WTC11 (cell line): ENCODE measurements at regions not wholly inside any gene's neighbourhood (a gene's known extent, or its start where the extent isn't known, plus 50 kb on each side); places are given as distances from the start of the nearest gene placed in this dataset.

ENCODE experiments used
- ATAC-seq: fragments of 200-7000 bp; cut with Tn5 transposase; 2 replicates; pipeline ENCODE4 v1.10.0; 2021; ENCODE audit warnings: mild to moderate bottlenecking, moderate library complexity
- CTCF ChIA-PET: fragments of 300-600 bp; sonication (Branson Sonifier 250); formaldehyde crosslinking; loops from one replicate; lab custom pipeline; 2021; ENCODE audit warnings: antibody characterized with exemption; lab: Charles Lee
- POLR2A ChIA-PET: fragments of 350-600 bp; sonication (Branson Sonifier 250); formaldehyde crosslinking; loops from one replicate; lab custom pipeline; 2021; ENCODE audit warnings: antibody characterized with exemption; lab: Charles Lee
- DNase-seq: peaks from one replicate; pipeline ENCODE4 v3.0.0; 2021; ENCODE audit warnings: low spot score
- H3K27ac Mint-ChIP-seq: 2 replicates; pipeline ENCODE4 v1.8.0; 2021; ENCODE audit warnings: mixed read lengths
- H3K27me3 Mint-ChIP-seq: 2 replicates; pipeline ENCODE4 v1.8.0; 2021; ENCODE audit warnings: low read depth, mild to moderate bottlenecking, moderate library complexity, mixed read lengths
- H3K36me3 Mint-ChIP-seq: 2 replicates; pipeline ENCODE4 v1.8.0; 2021; ENCODE audit warnings: mixed read lengths
- H3K4me1 Mint-ChIP-seq: 2 replicates; pipeline ENCODE4 v1.8.0; 2022; ENCODE audit warnings: mixed read lengths
- H3K4me3 Mint-ChIP-seq: 2 replicates; pipeline ENCODE4 v1.8.0; 2021; ENCODE audit warnings: mild to moderate bottlenecking, moderate library complexity, mixed read lengths
- H3K9me3 Mint-ChIP-seq: 2 replicates; pipeline ENCODE4 v1.8.0; 2021; ENCODE audit warnings: mixed read lengths
- AFF4 ChIP-seq: sonication (generic); formaldehyde crosslinking; IDR thresholded peaks from 2 replicates; pipeline ENCODE4 v1.8.1; 2023; ENCODE audit warnings: mild to moderate bottlenecking, missing genetic modification reagents, borderline replicate concordance
- ATF3 ChIP-seq: sonication (generic); formaldehyde crosslinking; conservative IDR thresholded peaks from 2 replicates; pipeline ENCODE4 v1.8.1; 2022; ENCODE audit warnings: mild to moderate bottlenecking, missing genetic modification reagents
- CBFB ChIP-seq: sonication (generic); formaldehyde crosslinking; IDR thresholded peaks from 2 replicates; pipeline ENCODE4 v1.8.1; 2022; ENCODE audit warnings: mild to moderate bottlenecking, low read depth, missing genetic modification reagents
- E2F1 ChIP-seq: sonication (generic); formaldehyde crosslinking; IDR thresholded peaks from 2 replicates; pipeline ENCODE4 v1.8.0; 2022; ENCODE audit warnings: mild to moderate bottlenecking, missing genetic modification reagents
- E2F4 ChIP-seq: sonication (generic); formaldehyde crosslinking; IDR thresholded peaks from 2 replicates; pipeline ENCODE4 v1.8.1; 2022; ENCODE audit warnings: low read depth, mild to moderate bottlenecking, moderate library complexity, missing genetic modification reagents, borderline replicate concordance
- E2F5 ChIP-seq: sonication (generic); formaldehyde crosslinking; IDR thresholded peaks from 2 replicates; pipeline ENCODE4 v1.8.1; 2022; ENCODE audit warnings: mild to moderate bottlenecking, moderate library complexity, missing genetic modification reagents
- ELF4 ChIP-seq: sonication (generic); formaldehyde crosslinking; IDR thresholded peaks from 2 replicates; pipeline ENCODE4 v1.8.1; 2022; ENCODE audit warnings: low read depth, mild to moderate bottlenecking, moderate library complexity, missing genetic modification reagents
- ETV6 ChIP-seq: sonication (generic); formaldehyde crosslinking; IDR thresholded peaks from 2 replicates; pipeline ENCODE4 v1.8.1; 2022; ENCODE audit warnings: mild to moderate bottlenecking, missing genetic modification reagents
- FOXJ3 ChIP-seq: sonication (generic); formaldehyde crosslinking; IDR thresholded peaks from 2 replicates; pipeline ENCODE4 v1.9.0; 2021; ENCODE audit warnings: missing genetic modification reagents, mild to moderate bottlenecking, borderline replicate concordance
- FOXP4 ChIP-seq: sonication (generic); formaldehyde crosslinking; IDR thresholded peaks from 2 replicates; pipeline ENCODE4 v1.8.0; 2022; ENCODE audit warnings: mild to moderate bottlenecking, missing genetic modification reagents
- MAX ChIP-seq: sonication (generic); formaldehyde crosslinking; IDR thresholded peaks from 2 replicates; pipeline ENCODE4 v1.8.0; 2022; ENCODE audit warnings: mild to moderate bottlenecking, missing genetic modification reagents
- TEAD4 ChIP-seq: sonication (generic); formaldehyde crosslinking; IDR thresholded peaks from 2 replicates; pipeline ENCODE4 v1.8.0; 2022; ENCODE audit warnings: mild to moderate bottlenecking, missing genetic modification reagents
- USF1 ChIP-seq: sonication (generic); formaldehyde crosslinking; IDR thresholded peaks from 2 replicates; pipeline ENCODE4 v1.8.0; 2022; ENCODE audit warnings: mild to moderate bottlenecking, missing genetic modification reagents
- ZBTB43 ChIP-seq: sonication (generic); formaldehyde crosslinking; IDR thresholded peaks from 2 replicates; pipeline ENCODE4 v1.8.1; 2023; ENCODE audit warnings: mild to moderate bottlenecking, missing genetic modification reagents
- ZMAT4 ChIP-seq: fragments of 250-450 bp; sonication (Bioruptor Pico); IDR thresholded peaks from 2 replicates; pipeline ENCODE4 v1.9.0; 2021; ENCODE audit warnings: mild to moderate bottlenecking
- ZNF138 ChIP-seq: sonication (generic); formaldehyde crosslinking; conservative IDR thresholded peaks from 2 replicates; pipeline ENCODE4 v1.8.1; 2022; ENCODE audit warnings: mild to moderate bottlenecking, moderate library complexity, missing genetic modification reagents

GRCh38 chr14:49526101-49526500, 60.1 kb downstream of the RPS29 start (continued):
- no peak for TF ChIP-seq AFF4 (CRISPR knock-in tag)
- TF ChIP-seq ZNF138 (CRISPR knock-in tag), result no peak
- TF ChIP-seq MAX (CRISPR knock-in tag), result no peak
- no peak for TF ChIP-seq E2F1
- no peak for TF ChIP-seq ETV6 (CRISPR knock-in tag)
- no peak for TF ChIP-seq TEAD4
- TF ChIP-seq ATF3 (CRISPR knock-in tag), result no peak
- TF ChIP-seq E2F4 (CRISPR knock-in tag), result no peak
- TF ChIP-seq ELF4 (CRISPR knock-in tag), result no peak
- TF ChIP-seq FOXJ3 (CRISPR knock-in tag), result no peak
- TF ChIP-seq, all 79 proteins: peak for 0

GRCh38 chr14:49516286-49516685, 69.9 kb downstream of the RPS29 start:
- H3K9me3 Mint-ChIP-seq, result no peaks in the 10 kb centered on the region
- H3K27me3 Mint-ChIP-seq, result no peaks in the 10 kb centered on the region
- no peaks in the 10 kb centered on the region; the same call in 1 of the 2 replicates for H3K4me1 Mint-ChIP-seq
- ATAC-seq, result no peak
- POLR2A ChIA-PET, result no interaction called here
- CTCF ChIA-PET, result no interaction called here
- H3K4me3 Mint-ChIP-seq, result no peak overlapping the region
- no peak overlapping the region for H3K27ac Mint-ChIP-seq
- DNase-seq, result no peak
- H3K36me3 Mint-ChIP-seq, result no peaks in the 10 kb centered on the region
- TF ChIP-seq USF1 (CRISPR knock-in tag), result no peak
- TF ChIP-seq E2F4 (CRISPR knock-in tag), result no peak
- TF ChIP-seq ZBTB43 (CRISPR knock-in tag), result no peak

- peaks cover 4% of the 10 kb centered on the region; the same call in 1 of the 2 replicates for H3K36me3 Mint-ChIP-seq
- no peak overlapping the region for H3K4me3 Mint-ChIP-seq
- H3K27ac Mint-ChIP-seq, result no peak overlapping the region
- DNase-seq (no peak), ATAC-seq (no peak)
- H3K4me1 Mint-ChIP-seq, result no peaks in the 10 kb centered on the region; the same call in 1 of the 2 replicates
- peaks cover 14% of the 10 kb centered on the region for H3K27me3 Mint-ChIP-seq
- POLR2A ChIA-PET, result no interaction called here
- CTCF ChIA-PET, result no interaction called here
- peaks cover 18% of the 10 kb centered on the region for H3K9me3 Mint-ChIP-seq
- TF ChIP-seq ZMAT4 (no peak), FOXP4 (CRISPR knock-in tag) (no peak), E2F5 (CRISPR knock-in tag) (no peak), MAX (CRISPR knock-in tag) (no peak), CBFB (no peak)
Measured at GRCh38 chr14:49512571-49512970, 73.6 kb downstream of the RPS29 start.
